ENCODE measurements at regions not wholly inside any gene's neighbourhood (a gene's known extent, or its start where the extent isn't known, plus 50 kb on each side); places are given as distances from the start of the nearest gene placed in this dataset.

- Histone ChIP-seq H3K36me3 (ENCODE audit: control insufficient read depth, insufficient read depth, low read length) (no peaks in the 10 kb centered on the region), H3K4me3 (ENCODE audit: low read depth, low read length) (no peak overlapping the region), H3K27me3 (ENCODE audit: control insufficient read depth, insufficient read depth, low read length) (peaks cover 3% of the 10 kb centered on the region)
- no peak for DNase-seq (ENCODE audit: low read depth)
- no peak for TF ChIP-seq CTCF (IDR thresholded peaks at IDR 0.05; ENCODE audit: insufficient read depth, low read length, severe bottlenecking)
- no peak for FAIRE-seq
These were observed 528.6 kb downstream of the FUT8 start for GRCh38 chr14:65941091-65941490.

- TF ChIP-seq CTCF (IDR thresholded peaks at IDR 0.05; ENCODE audit: insufficient read depth, low read length, severe bottlenecking) = no peak
- H3K4me3 ChIP-seq (ENCODE audit: low read depth, low read length) = no peak overlapping the region
- no peaks in the 10 kb centered on the region for H3K36me3 ChIP-seq (ENCODE audit: control insufficient read depth, insufficient read depth, low read length)
- FAIRE-seq (no peak), DNase-seq (ENCODE audit: low read depth) (no peak)
- peaks cover 3% of the 10 kb centered on the region for H3K27me3 ChIP-seq (ENCODE audit: control insufficient read depth, insufficient read depth, low read length)
These were observed 530.6 kb downstream of the FUT8 start for GRCh38 chr14:65943150-65943549.

- FAIRE-seq (no peak), DNase-seq (ENCODE audit: low read depth) (no peak)
- peaks cover 7% of the 10 kb centered on the region for H3K27me3 ChIP-seq (ENCODE audit: control insufficient read depth, insufficient read depth, low read length)
- TF ChIP-seq CTCF (IDR thresholded peaks at IDR 0.05; ENCODE audit: insufficient read depth, low read length, severe bottlenecking) = no peak
- H3K4me3 ChIP-seq (ENCODE audit: low read depth, low read length) = no peak overlapping the region
- H3K36me3 ChIP-seq (ENCODE audit: control insufficient read depth, insufficient read depth, low read length) = no peaks in the 10 kb centered on the region
These were observed 531.4 kb downstream of the FUT8 start for GRCh38 chr14:65943916-65944410.

GRCh38 chr14:65945327-65945726 is 532.8 kb downstream of the FUT8 start:
- no peak for TF ChIP-seq CTCF (IDR thresholded peaks at IDR 0.05; ENCODE audit: insufficient read depth, low read length, severe bottlenecking)
- peaks cover 7% of the 10 kb centered on the region for H3K27me3 ChIP-seq (ENCODE audit: control insufficient read depth, insufficient read depth, low read length)
- no peaks in the 10 kb centered on the region for H3K36me3 ChIP-seq (ENCODE audit: control insufficient read depth, insufficient read depth, low read length)
- DNase-seq (ENCODE audit: low read depth) (no peak), FAIRE-seq (no peak)
- no peak overlapping the region for H3K4me3 ChIP-seq (ENCODE audit: low read depth, low read length)

- no peak overlapping the region for H3K4me3 ChIP-seq (ENCODE audit: low read depth, low read length)
- FAIRE-seq (no peak), DNase-seq (ENCODE audit: low read depth) (no peak)
- no peaks in the 10 kb centered on the region for H3K36me3 ChIP-seq (ENCODE audit: control insufficient read depth, insufficient read depth, low read length)
- peaks cover 6% of the 10 kb centered on the region for H3K27me3 ChIP-seq (ENCODE audit: control insufficient read depth, insufficient read depth, low read length)
- TF ChIP-seq CTCF (IDR thresholded peaks at IDR 0.05; ENCODE audit: insufficient read depth, low read length, severe bottlenecking) = no peak
These were observed 534.0 kb downstream of the FUT8 start for GRCh38 chr14:65946494-65946893.

GRCh38 chr14:65948302-65948701 is 535.8 kb downstream of the FUT8 start:
- H3K27me3 ChIP-seq (ENCODE audit: control insufficient read depth, insufficient read depth, low read length) = peaks cover 6% of the 10 kb centered on the region
- FAIRE-seq (peak; percentile 47), DNase-seq (ENCODE audit: low read depth) (no peak)
- H3K4me3 ChIP-seq (ENCODE audit: low read depth, low read length) = no peak overlapping the region
- H3K36me3 ChIP-seq (ENCODE audit: control insufficient read depth, insufficient read depth, low read length) = no peaks in the 10 kb centered on the region
- TF ChIP-seq CTCF (IDR thresholded peaks at IDR 0.05; ENCODE audit: insufficient read depth, low read length, severe bottlenecking) = no peak

Measured in bronchial epithelial cell (primary cell).